Activated CD8-positive, alpha-beta T cell treated with anti-CD3 and anti-CD28 coated beads, Interleukin-2, amount 10 ng/mL, durations not matched to agents 7 days and 5 days (primary cell): ENCODE measurements at regions not wholly inside any gene's neighbourhood (a gene's known extent, or its start where the extent isn't known, plus 50 kb on each side); places are given as distances from the start of the nearest gene placed in this dataset.

Experiments used
- ATAC-seq: fragments of 150-1000 bp; cut with Tn5 transposase; one replicate; pipeline ENCODE4 v1.10.0; 2021; ENCODE audit warnings: moderate library complexity
- CTCF ChIA-PET: fragments of 350-600 bp; sonication (Branson Sonifier 250); formaldehyde crosslinking; loops from one replicate; lab custom pipeline; 2021; ENCODE audit warnings: antibody characterized with exemption; lab: Charles Lee
- POLR2A ChIA-PET: fragments of 350-600 bp; sonication (Branson Sonifier 250); formaldehyde crosslinking; loops from one replicate; lab custom pipeline; 2021; ENCODE audit warnings: antibody characterized with exemption; lab: Charles Lee
- DNase-seq: peaks from one replicate; pipeline ENCODE4 v3.0.0-alpha.2; 2020
- H3K27ac Mint-ChIP-seq: one replicate; pipeline ENCODE4 v1.8.0; 2021; ENCODE audit warnings: mild to moderate bottlenecking, mixed read lengths
- H3K27me3 Mint-ChIP-seq: one replicate; pipeline ENCODE4 v1.8.0; 2021; ENCODE audit warnings: low read depth, mixed read lengths
- H3K36me3 Mint-ChIP-seq: one replicate; pipeline ENCODE4 v1.8.0; 2021; ENCODE audit warnings: low read depth, mixed read lengths
- H3K4me1 Mint-ChIP-seq: one replicate; pipeline ENCODE4 v1.8.0; 2021; ENCODE audit warnings: low read depth, mixed read lengths
- H3K4me3 Mint-ChIP-seq: one replicate; pipeline ENCODE4 v1.8.0; 2021; ENCODE audit warnings: mild to moderate bottlenecking, mixed read lengths
- H3K9me3 Mint-ChIP-seq: one replicate; pipeline ENCODE4 v1.8.0; 2022; ENCODE audit warnings: mixed read lengths; ENCODE audit not compliant: insufficient read depth

GRCh38 chr4:123545667-123546572 lies 149.3 kb downstream of the SPRY1 start:
- no peak for DNase-seq
- H3K27me3 Mint-ChIP-seq = no peaks in the 10 kb centered on the region
- POLR2A ChIA-PET = no interaction called here
- CTCF ChIA-PET = no interaction called here
- no peak overlapping the region for H3K4me3 Mint-ChIP-seq
- no peak for ATAC-seq
- no peaks in the 10 kb centered on the region for H3K9me3 Mint-ChIP-seq
- H3K36me3 Mint-ChIP-seq = peaks cover 3% of the 10 kb centered on the region
- no peak overlapping the region for H3K27ac Mint-ChIP-seq
- no peaks in the 10 kb centered on the region for H3K4me1 Mint-ChIP-seq

- ATAC-seq (no peak), DNase-seq (no peak)
- H3K36me3 Mint-ChIP-seq = peaks cover 3% of the 10 kb centered on the region
- H3K27ac Mint-ChIP-seq = no peak overlapping the region
- H3K9me3 Mint-ChIP-seq = no peaks in the 10 kb centered on the region
- H3K27me3 Mint-ChIP-seq = no peaks in the 10 kb centered on the region
- ChIA-PET CTCF (no interaction called here), POLR2A (no interaction called here)
- no peak overlapping the region for H3K4me3 Mint-ChIP-seq
- H3K4me1 Mint-ChIP-seq = no peaks in the 10 kb centered on the region
Observed at GRCh38 chr4:123546573-123547060, 150.0 kb downstream of the SPRY1 start.

- no peaks in the 10 kb centered on the region for H3K4me1 Mint-ChIP-seq
- CTCF ChIA-PET = no interaction called here
Observed at GRCh38 chr4:123547216-123548165, 150.9 kb downstream of the SPRY1 start.

GRCh38 chr4:123553279-123553678 lies 156.7 kb downstream of the SPRY1 start:
- CTCF ChIA-PET = interaction anchor here (1.2 to 1.3 kb wide), 2 partner anchors 11 to 153 kb away, joined by 3 to 7 read pairs; no protein-coding TSS in a partner anchor
- no peak for ATAC-seq
- Mint-ChIP-seq H3K9me3 (no peaks in the 10 kb centered on the region), H3K27me3 (no peaks in the 10 kb centered on the region), H3K27ac (peak overlapping the region; percentile 31), H3K4me1 (peaks cover 42% of the 10 kb centered on the region), H3K36me3 (peaks cover 3% of the 10 kb centered on the region), H3K4me3 (no peak overlapping the region)
- DNase-seq = no peak
- POLR2A ChIA-PET = no interaction called here

More at GRCh38 chr4:123547216-123548165, 150.9 kb downstream of the SPRY1 start:
- no peak overlapping the region for H3K4me3 Mint-ChIP-seq
- no peak overlapping the region for H3K27ac Mint-ChIP-seq
- POLR2A ChIA-PET = no interaction called here
- ATAC-seq (no peak), DNase-seq (no peak)
- H3K27me3 Mint-ChIP-seq = no peaks in the 10 kb centered on the region
- peaks cover 3% of the 10 kb centered on the region for H3K36me3 Mint-ChIP-seq
- no peaks in the 10 kb centered on the region for H3K9me3 Mint-ChIP-seq

GRCh38 chr4:123553733-123554637 lies 157.4 kb downstream of the SPRY1 start:
- H3K4me1 Mint-ChIP-seq = peaks cover 42% of the 10 kb centered on the region
- H3K27me3 Mint-ChIP-seq = peaks cover under 1% of the 10 kb centered on the region
- H3K27ac Mint-ChIP-seq = no peak overlapping the region
- H3K4me3 Mint-ChIP-seq = no peak overlapping the region
- no peak for ATAC-seq
- peaks cover 3% of the 10 kb centered on the region for H3K36me3 Mint-ChIP-seq
- no peaks in the 10 kb centered on the region for H3K9me3 Mint-ChIP-seq
- ChIA-PET POLR2A (no interaction called here), CTCF (interaction anchor here (1.2 to 3.1 kb wide), 3 partner anchors 10 to 163 kb away, joined by 3 to 12 read pairs (median 7); no protein-coding TSS in a partner anchor)
- DNase-seq = no peak

- no peak overlapping the region for H3K27ac Mint-ChIP-seq
- ATAC-seq (no peak), DNase-seq (no peak)
- peaks cover under 1% of the 10 kb centered on the region for H3K36me3 Mint-ChIP-seq
- no peaks in the 10 kb centered on the region for H3K9me3 Mint-ChIP-seq
- H3K4me1 Mint-ChIP-seq = peaks cover 42% of the 10 kb centered on the region
- H3K4me3 Mint-ChIP-seq = no peak overlapping the region
- POLR2A ChIA-PET = no interaction called here
- peaks cover 2% of the 10 kb centered on the region for H3K27me3 Mint-ChIP-seq
- CTCF ChIA-PET = interaction anchor here (1.2 to 3.1 kb wide), 2 partner anchors 10 to 164 kb away, joined by 3 to 12 read pairs; no protein-coding TSS in a partner anchor
Observed at GRCh38 chr4:123554801-123555232, 158.2 kb downstream of the SPRY1 start.

GRCh38 chr4:123555233-123555806 lies 158.7 kb downstream of the SPRY1 start:
- Mint-ChIP-seq H3K36me3 (no peaks in the 10 kb centered on the region), H3K4me3 (no peak overlapping the region), H3K9me3 (no peaks in the 10 kb centered on the region), H3K4me1 (peaks cover 42% of the 10 kb centered on the region), H3K27ac (no peak overlapping the region), H3K27me3 (peaks cover 4% of the 10 kb centered on the region)
- no peak for ATAC-seq
- no peak for DNase-seq
- ChIA-PET POLR2A (no interaction called here), CTCF (interaction anchor here (1.2 to 3.1 kb wide), 2 partner anchors 9 to 165 kb away, joined by 3 to 12 read pairs; no protein-coding TSS in a partner anchor)

- Mint-ChIP-seq H3K4me1 (peaks cover 42% of the 10 kb centered on the region), H3K36me3 (no peaks in the 10 kb centered on the region), H3K27me3 (peaks cover 4% of the 10 kb centered on the region), H3K27ac (no peak overlapping the region), H3K4me3 (no peak overlapping the region), H3K9me3 (no peaks in the 10 kb centered on the region)
- DNase-seq (no peak), ATAC-seq (no peak)
- ChIA-PET CTCF (interaction anchor here (3.1 kb wide), 1 partner anchor 9 kb away, joined by 12 read pairs; no protein-coding TSS in a partner anchor), POLR2A (no interaction called here)
Observed at GRCh38 chr4:123555807-123556273, 159.2 kb downstream of the SPRY1 start.

GRCh38 chr4:123556526-123556925 lies 159.9 kb downstream of the SPRY1 start:
- no peak overlapping the region for H3K27ac Mint-ChIP-seq
- DNase-seq (no peak), ATAC-seq (no peak)
- peaks cover 42% of the 10 kb centered on the region for H3K4me1 Mint-ChIP-seq
- CTCF ChIA-PET = interaction anchor here (3.1 kb wide), 1 partner anchor 8 kb away, joined by 12 read pairs; no protein-coding TSS in a partner anchor
- H3K36me3 Mint-ChIP-seq = no peaks in the 10 kb centered on the region
- no peak overlapping the region for H3K4me3 Mint-ChIP-seq
- POLR2A ChIA-PET = no interaction called here
- peaks cover 4% of the 10 kb centered on the region for H3K27me3 Mint-ChIP-seq
- H3K9me3 Mint-ChIP-seq = no peaks in the 10 kb centered on the region

- no peaks in the 10 kb centered on the region for H3K9me3 Mint-ChIP-seq
- peak overlapping the region; percentile 23 for H3K27ac Mint-ChIP-seq
- H3K4me1 Mint-ChIP-seq = peaks cover 39% of the 10 kb centered on the region
- H3K27me3 Mint-ChIP-seq = peaks cover 4% of the 10 kb centered on the region
- no peak overlapping the region for H3K4me3 Mint-ChIP-seq
- no peaks in the 10 kb centered on the region for H3K36me3 Mint-ChIP-seq
- peak; percentile 46 for DNase-seq
- peak; percentile 75 for ATAC-seq
- CTCF ChIA-PET = interaction anchor here (1.0 to 1.9 kb wide), 3 partner anchors 21 to 133 kb away, joined by 3 to 4 read pairs (median 4); no protein-coding TSS in a partner anchor
- POLR2A ChIA-PET = no interaction called here
Observed at GRCh38 chr4:123557857-123558536, 161.4 kb downstream of the SPRY1 start.
